GM13976 (cell line): ENCODE measurements at regions not wholly inside any gene's neighbourhood (a gene's known extent, or its start where the extent isn't known, plus 50 kb on each side); places are given as distances from the start of the nearest gene placed in this dataset.

Source experiments
- DNase-seq: peaks from one replicate; pipeline ENCODE4 v3.0.0; 2012; ENCODE audit warnings: low spot score
- CTCF ChIP-seq: IDR thresholded peaks from 2 replicates; pipeline ENCODE4 v1.5.1; 2012; ENCODE audit warnings: borderline replicate concordance, mild to moderate bottlenecking; ENCODE audit not compliant: insufficient read depth; ENCODE audit errors: extremely low read depth, missing control alignments, control extremely low read depth
- in situ Hi-C: fragments of 300-500 bp; cut with MboI; formaldehyde crosslinking; loops from one replicate; pipeline ENCODE4 v1.12.0; 2022; ENCODE audit warnings: low sequenced_read_pairs, mixed read lengths, inconsistent platforms; ENCODE audit not compliant: unreplicated experiment

GRCh38 chr14:65153101-65153500, 50.8 kb upstream of the MAX start:
- no peak for TF ChIP-seq CTCF
- no peak for DNase-seq
- in situ Hi-C loops = loop anchor here (25.0 kb wide), 1 partner anchor 909 kb away; no protein-coding TSS in a partner anchor

- no peak for TF ChIP-seq CTCF
- in situ Hi-C loops = loop anchor here (25.0 kb wide), 1 partner anchor 906 kb away; no protein-coding TSS in a partner anchor
- DNase-seq = peak; percentile 79
Observed at GRCh38 chr14:65156568-65157366, 54.5 kb upstream of the MAX start.

- in situ Hi-C loops = loop anchor here (10.0 to 25.0 kb wide), 5 partner anchors 165 to 903 kb away; no protein-coding TSS in a partner anchor
- TF ChIP-seq CTCF = no peak
Observed at GRCh38 chr14:65159281-65160062, 57.2 kb upstream of the MAX start.

GRCh38 chr14:65160091-65160490, 57.8 kb upstream of the MAX start:
- DNase-seq = no peak
- in situ Hi-C loops = loop anchor here (10.0 to 25.0 kb wide), 5 partner anchors 165 to 902 kb away; no protein-coding TSS in a partner anchor
- no peak for TF ChIP-seq CTCF

More at GRCh38 chr14:65159281-65160062, 57.2 kb upstream of the MAX start:
- DNase-seq = peak; percentile 73

GRCh38 chr14:65162031-65162430, 59.7 kb upstream of the MAX start:
- in situ Hi-C loops = loop anchor here (10.0 to 25.0 kb wide), 5 partner anchors 167 to 900 kb away; no protein-coding TSS in a partner anchor
- no peak for TF ChIP-seq CTCF
- DNase-seq = no peak

- in situ Hi-C loops = loop anchor here (10.0 to 25.0 kb wide), 5 partner anchors 169 to 898 kb away; no protein-coding TSS in a partner anchor
Observed at GRCh38 chr14:65164068-65164824, 61.9 kb upstream of the MAX start.

More at GRCh38 chr14:65164068-65164824, 61.9 kb upstream of the MAX start:
- DNase-seq = peak; percentile 61
- TF ChIP-seq CTCF = peak; percentile 28
